GM12878 (cell line): ENCODE measurements at regions not wholly inside any gene's neighbourhood (a gene's known extent, or its start where the extent isn't known, plus 50 kb on each side); places are given as distances from the start of the nearest gene placed in this dataset.

Source experiments
- ATAC-seq: fragments of 200-7000 bp; cut with Tn5 transposase; 3 replicates; pipeline ENCODE4 v1.9.1; 2020; ENCODE audit warnings: mild to moderate bottlenecking, moderate library complexity
- BruUV-seq: library from RNA; stranded (reverse); fragments of 400-500 nt; replicated peaks from 2 replicates; lab custom pipeline; 2021; lab: Mats Ljungman, UMichigan
- CTCF ChIA-PET: fragments of 300-600 bp; sonication (Branson Sonifier 250); formaldehyde crosslinking; extraction: SDS; loops from one replicate; lab custom pipeline; 2021; ENCODE audit warnings: inconsistent platforms; lab: Yijun Ruan, JAX
- POLR2A ChIA-PET: fragments of 350-600 bp; formaldehyde crosslinking; extraction: SDS; loops from one replicate; lab custom pipeline; 2021; ENCODE audit warnings: inconsistent platforms; lab: Charles Lee
- RAD21 ChIA-PET: fragments of 300-600 bp; sonication (Branson Sonifier 250); formaldehyde crosslinking; loops from one replicate; lab custom pipeline; 2023; ENCODE audit warnings: antibody characterized with exemption; ENCODE audit not compliant: unreplicated experiment; lab: Charles Lee
- SMC1A ChIA-PET: fragments of 300-600 bp; sonication (Branson Sonifier 250); formaldehyde crosslinking; loops from one replicate; lab custom pipeline; 2023; ENCODE audit not compliant: unreplicated experiment, uncharacterized antibody; lab: Charles Lee
- DNase-seq: peaks from one replicate; pipeline ENCODE4 v3.0.0-alpha.2; 2011; ENCODE audit warnings: low read depth, low spot score
- FAIRE-seq: peaks from 3 replicates; lab custom pipeline; 2011; peaks lifted over from hg19 to GRCh38; lab: Jason Lieb, UNC
- H2AFZ ChIP-seq: 2 replicates; pipeline ENCODE4 v1.6.0; 2011; ENCODE audit warnings: low read depth, low read length, control low read depth; ENCODE audit not compliant: control insufficient read depth
- H3K27ac ChIP-seq: 2 replicates; pipeline ENCODE4 v1.5.1; 2011; ENCODE audit warnings: control low read depth; ENCODE audit not compliant: control insufficient read depth, insufficient read depth
- H3K27me3 ChIP-seq, 2 experiments: replicated peaks in 1 of 2; 2 replicates each; pipeline versions ENCODE4 v1.6.0 to v1.6.1; 2011; ENCODE audit warnings: low read length in 1 of 2; ENCODE audit not compliant: control insufficient read depth in 2 of 2, insufficient read depth in 2 of 2
- H3K36me3 ChIP-seq, 2 experiments: 2 replicates each; pipeline ENCODE4 v1.5.1; 2011; ENCODE audit warnings: low read length in 1 of 2; ENCODE audit not compliant: control insufficient read depth in 2 of 2, insufficient read depth in 2 of 2
- H3K4me1 ChIP-seq: 2 replicates; pipeline ENCODE4 v1.6.1; 2011; ENCODE audit warnings: mild to moderate bottlenecking, low read length, moderate library complexity, mixed read lengths; ENCODE audit not compliant: control insufficient read depth, insufficient read depth
- H3K4me2 ChIP-seq: 2 replicates; pipeline ENCODE4 v1.6.0; 2011; ENCODE audit warnings: control low read depth; ENCODE audit not compliant: control insufficient read depth, insufficient read depth
- H3K4me3 ChIP-seq: fragments of 200-600 bp; sonication (generic); 2 replicates; pipeline ENCODE4 v1.5.1; 2016
- H3K79me2 ChIP-seq: 2 replicates; pipeline ENCODE4 v1.6.0; 2011; ENCODE audit warnings: low read length; ENCODE audit not compliant: control insufficient read depth, insufficient read depth
- H3K9ac ChIP-seq: 2 replicates; pipeline ENCODE4 v1.8.0; 2011; ENCODE audit warnings: low read length, control low read depth, mixed read lengths; ENCODE audit not compliant: control insufficient read depth, insufficient read depth
- H3K9me3 ChIP-seq: replicated peaks from 3 replicates; pipeline ENCODE4 v1.5.1; 2011; ENCODE audit warnings: mild to moderate bottlenecking, low read length; ENCODE audit not compliant: control insufficient read depth, insufficient read depth
- H4K20me1 ChIP-seq: 2 replicates; pipeline ENCODE4 v1.6.0; 2011; ENCODE audit not compliant: control insufficient read depth, insufficient read depth
- ATF7 ChIP-seq: fragments of 450-650 bp; IDR thresholded peaks from 2 replicates; pipeline ENCODE4 v1.6.1; 2016; ENCODE audit warnings: low read depth, mild to moderate bottlenecking
- BRCA1 ChIP-seq: IDR thresholded peaks from 2 replicates; pipeline ENCODE4 v1.6.1; 2011; ENCODE audit warnings: low read depth, low read length, improper control_type of control experiment
- KAT2A ChIP-seq: conservative IDR thresholded peaks from 2 replicates; pipeline ENCODE4 v1.6.1; 2011; ENCODE audit warnings: low read depth, low read length; ENCODE audit not compliant: control insufficient read depth
- NFYA ChIP-seq: IDR thresholded peaks from 2 replicates; pipeline ENCODE4 v1.6.1; 2011; ENCODE audit warnings: low read depth, mild to moderate bottlenecking, low read length, improper control_type of control experiment, borderline replicate concordance
- ZBED1 ChIP-seq: IDR thresholded peaks from 2 replicates; pipeline ENCODE4 v1.6.1; 2016; ENCODE audit warnings: borderline replicate concordance
- WGBS: methylation state at CpG from one replicate; pipeline ENCODE4 v1.1.6; 2016; ENCODE audit warnings: low lambda C conversion rate; ENCODE audit not compliant: insufficient replicate concordance, insufficient coverage; ENCODE audit errors: missing lambda C conversion rate; 5-methylcytosine and 5-hydroxymethylcytosine counted together
- in situ Hi-C: fragments of 300-500 bp; cut with MboI; formaldehyde crosslinking; loops from 9 replicates; pipeline ENCODE4 v1.14.3; 2018; ENCODE audit warnings: mixed read lengths
- intact Hi-C: fragments of 100-400 bp; cut with micrococcal nuclease; formaldehyde crosslinking; loops from one replicate; pipeline ENCODE4 v1.14.2; 2022; ENCODE audit not compliant: unreplicated experiment
- TF ChIP-seq, protein P1 (sequence below): IDR thresholded peaks from 2 replicates; pipeline ENCODE4 v1.6.1; 2011; ENCODE audit warnings: borderline replicate concordance, low read depth, mild to moderate bottlenecking, moderate library complexity, low read length; ENCODE audit not compliant: insufficient read depth, poor library complexity, severe bottlenecking
- TF ChIP-seq, protein P2 (sequence below): IDR thresholded peaks from 2 replicates; pipeline ENCODE4 v1.6.1; 2011; ENCODE audit warnings: mild to moderate bottlenecking, low read depth, low read length, moderate library complexity; ENCODE audit not compliant: insufficient replicate concordance

DNA sequence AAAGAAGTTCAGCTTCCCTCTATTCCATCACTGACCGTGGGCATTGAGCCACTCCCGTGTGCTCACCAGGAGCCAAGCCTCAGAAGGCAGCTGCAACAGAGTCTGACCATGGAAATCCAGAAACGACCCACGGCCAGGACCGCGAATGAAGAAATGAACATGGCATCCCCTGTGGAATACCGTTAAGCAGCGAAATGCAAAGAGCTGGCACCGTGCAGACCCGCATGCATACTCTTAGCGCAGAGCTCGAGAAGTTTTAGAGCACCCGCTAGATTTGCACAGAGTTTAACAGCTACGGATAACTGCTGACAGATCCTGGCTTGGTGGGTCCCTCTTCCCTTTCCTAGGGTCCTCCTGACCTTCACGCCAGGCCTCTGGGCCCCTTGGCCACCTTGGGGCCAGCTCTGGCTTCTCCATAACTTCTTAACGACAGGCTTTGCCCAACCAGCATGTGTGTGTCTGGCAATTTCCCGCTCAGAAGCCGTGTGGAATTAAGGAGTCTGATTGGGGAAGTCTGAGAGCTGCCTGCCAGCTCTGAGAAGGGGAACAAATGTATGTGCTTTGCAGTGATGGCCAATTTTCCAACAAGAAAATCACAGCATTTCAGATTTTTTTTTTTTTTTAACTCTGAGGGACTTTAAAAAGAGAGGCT lies 75.3 kb upstream of the COL5A1 start (continued):
- TF ChIP-seq, protein P1, sequence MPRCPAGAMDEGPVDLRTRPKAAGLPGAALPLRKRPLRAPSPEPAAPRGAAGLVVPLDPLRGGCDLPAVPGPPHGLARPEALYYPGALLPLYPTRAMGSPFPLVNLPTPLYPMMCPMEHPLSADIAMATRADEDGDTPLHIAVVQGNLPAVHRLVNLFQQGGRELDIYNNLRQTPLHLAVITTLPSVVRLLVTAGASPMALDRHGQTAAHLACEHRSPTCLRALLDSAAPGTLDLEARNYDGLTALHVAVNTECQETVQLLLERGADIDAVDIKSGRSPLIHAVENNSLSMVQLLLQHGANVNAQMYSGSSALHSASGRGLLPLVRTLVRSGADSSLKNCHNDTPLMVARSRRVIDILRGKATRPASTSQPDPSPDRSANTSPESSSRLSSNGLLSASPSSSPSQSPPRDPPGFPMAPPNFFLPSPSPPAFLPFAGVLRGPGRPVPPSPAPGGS = no peak
- no peak for TF ChIP-seq KAT2A
- TF ChIP-seq, protein P2, sequence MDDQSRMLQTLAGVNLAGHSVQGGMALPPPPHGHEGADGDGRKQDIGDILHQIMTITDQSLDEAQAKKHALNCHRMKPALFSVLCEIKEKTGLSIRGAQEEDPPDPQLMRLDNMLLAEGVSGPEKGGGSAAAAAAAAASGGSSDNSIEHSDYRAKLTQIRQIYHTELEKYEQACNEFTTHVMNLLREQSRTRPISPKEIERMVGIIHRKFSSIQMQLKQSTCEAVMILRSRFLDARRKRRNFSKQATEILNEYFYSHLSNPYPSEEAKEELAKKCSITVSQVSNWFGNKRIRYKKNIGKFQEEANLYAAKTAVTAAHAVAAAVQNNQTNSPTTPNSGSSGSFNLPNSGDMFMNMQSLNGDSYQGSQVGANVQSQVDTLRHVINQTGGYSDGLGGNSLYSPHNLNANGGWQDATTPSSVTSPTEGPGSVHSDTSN = no peak

GRCh38 chr9:134566936-134567335 lies 74.7 kb upstream of the COL5A1 start:
- Histone ChIP-seq H3K79me2 (no peaks in the 10 kb centered on the region), H3K4me2 (no peak overlapping the region), H3K27ac (no peak overlapping the region), H3K4me1 (no peaks in the 10 kb centered on the region), H3K4me3 (no peak overlapping the region), H3K9me3 (no peaks in the 10 kb centered on the region; the same call in 2 of the 3 replicates), H4K20me1 (no peaks in the 10 kb centered on the region), H2AFZ (no peak overlapping the region), H3K27me3 (peaks cover 0 to 2% of the 10 kb centered on the region in 2 experiments; a peak in 2 of 4 replicates), H3K36me3 (no peaks in the 10 kb centered on the region), H3K9ac (no peak overlapping the region)
- intact Hi-C loops (no loop called here), in situ Hi-C loops (no loop called here)
- 20% methylated on average over 5 of the region's 5 CpGs for WGBS
- RAD21 ChIA-PET = no interaction called here
- TF ChIP-seq NFYA = no peak
- no peak for TF ChIP-seq ATF7
- no peak for TF ChIP-seq ZBED1
- TF ChIP-seq BRCA1 = no peak
- FAIRE-seq = no peak
- CTCF ChIA-PET = no interaction called here
- no peak for DNase-seq
- no TSS peak for BruUV-seq
- ATAC-seq = no peak
- SMC1A ChIA-PET = no interaction called here
- POLR2A ChIA-PET = no interaction called here
